Mucosa of descending colon (tissue), 3 donors: ENCODE measurements at regions not wholly inside any gene's neighbourhood (a gene's known extent, or its start where the extent isn't known, plus 50 kb on each side); places are given as distances from the start of the nearest gene placed in this dataset.

Experiments used
- ATAC-seq: fragments of 200-7000 bp; cut with Tn5 transposase; one replicate; pipeline ENCODE4 v1.9.1; 2020; ENCODE audit warnings: mild to moderate bottlenecking, moderate library complexity
- DNase-seq, 3 donors: peaks; one replicate each; pipeline ENCODE4 v3.0.0-alpha.2; 2020
- H3K36me3 ChIP-seq: fragments of 200-600 bp; one replicate; pipeline ENCODE4 v1.8.0; 2021; ENCODE audit warnings: low read depth, mild to moderate bottlenecking
- H3K4me1 ChIP-seq: fragments of 200-600 bp; one replicate; pipeline ENCODE4 v1.8.0; 2021; ENCODE audit warnings: low read depth, mild to moderate bottlenecking
- H3K4me3 ChIP-seq: fragments of 200-600 bp; one replicate; pipeline ENCODE4 v1.8.0; 2021; ENCODE audit warnings: mild to moderate bottlenecking
- H3K9me3 ChIP-seq: fragments of 200-600 bp; one replicate; pipeline ENCODE4 v1.8.0; 2021; ENCODE audit warnings: mild to moderate bottlenecking
- CTCF ChIP-seq: fragments of 200-600 bp; IDR thresholded peaks from one replicate; pipeline ENCODE4 v1.8.0; 2022; ENCODE audit warnings: antibody characterized with exemption, mild to moderate bottlenecking
- intact Hi-C, 2 donors: fragments of 100-400 bp; cut with DNase I in 1 of 2; cut with micrococcal nuclease in 1 of 2; formaldehyde crosslinking; loops; one replicate each; pipeline versions ENCODE4 v1.11.0 to v1.11.1; 2022; cut with DNase I, micrococcal nuclease
- donor health status: DM: no; HTN: no; CAD: no; lungs with moderate emphysema.
- donor health status: DM: no; HTN: no; CAD: no.
- donor health status: DM: no; HTN: yes; CAD: no.

GRCh38 chr10:30256084-30256483 lies 93.0 kb downstream of the MTPAP start:
- Histone ChIP-seq H3K4me1 (no peaks in the 10 kb centered on the region), H3K36me3 (no peaks in the 10 kb centered on the region), H3K9me3 (no peaks in the 10 kb centered on the region), H3K4me3 (no peak overlapping the region)
- ATAC-seq (no peak), DNase-seq (no peak)
- intact Hi-C loops = no loop called here
- TF ChIP-seq CTCF = no peak

- Histone ChIP-seq H3K4me1 (no peaks in the 10 kb centered on the region), H3K36me3 (no peaks in the 10 kb centered on the region), H3K9me3 (no peaks in the 10 kb centered on the region), H3K4me3 (no peak overlapping the region)
- DNase-seq = no peak
- intact Hi-C loops = no loop called here
- no peak for TF ChIP-seq CTCF
- ATAC-seq = no peak
Measured at GRCh38 chr10:30254926-30255325, 94.2 kb downstream of the MTPAP start.

- H3K9me3 ChIP-seq = no peaks in the 10 kb centered on the region
- DNase-seq (no peak), ATAC-seq (no peak)
- TF ChIP-seq CTCF = no peak
- intact Hi-C loops = no loop called here
- H3K4me3 ChIP-seq = no peak overlapping the region
- H3K4me1 ChIP-seq = no peaks in the 10 kb centered on the region
- H3K36me3 ChIP-seq = no peaks in the 10 kb centered on the region
Measured at GRCh38 chr10:30248728-30249127, 100.3 kb downstream of the MTPAP start.

- Histone ChIP-seq H3K36me3 (no peaks in the 10 kb centered on the region), H3K9me3 (no peaks in the 10 kb centered on the region), H3K4me3 (no peak overlapping the region), H3K4me1 (no peaks in the 10 kb centered on the region)
- TF ChIP-seq CTCF = no peak
- no peak for ATAC-seq
- DNase-seq = no peak
- intact Hi-C loops = no loop called here
Measured at GRCh38 chr10:30247704-30248103, 101.4 kb downstream of the MTPAP start.

- intact Hi-C loops = no loop called here
- Histone ChIP-seq H3K4me3 (no peak overlapping the region), H3K9me3 (no peaks in the 10 kb centered on the region), H3K4me1 (no peaks in the 10 kb centered on the region), H3K36me3 (no peaks in the 10 kb centered on the region)
- no peak for TF ChIP-seq CTCF
- no peak for DNase-seq
- ATAC-seq = no peak
Measured at GRCh38 chr10:30241422-30242110, 107.5 kb downstream of the MTPAP start.

GRCh38 chr10:30238836-30239235 lies 110.2 kb downstream of the MTPAP start:
- no peak for ATAC-seq
- TF ChIP-seq CTCF = no peak
- intact Hi-C loops = no loop called here

More at GRCh38 chr10:30238836-30239235, 110.2 kb downstream of the MTPAP start:
- DNase-seq = no peak
- Histone ChIP-seq H3K4me1 (no peaks in the 10 kb centered on the region), H3K36me3 (no peaks in the 10 kb centered on the region), H3K4me3 (no peak overlapping the region), H3K9me3 (no peaks in the 10 kb centered on the region)
